ENCODE measurements at regions not wholly inside any gene's neighbourhood (a gene's known extent, or its start where the extent isn't known, plus 50 kb on each side); places are given as distances from the start of the nearest gene placed in this dataset.

GRCh38 chr2:16716024-16716423 lies 50.4 kb upstream of the CYRIA start:
- DNase-seq, result no peak

Measured in NCI-H1436 (cell line).